Lower leg skin (tissue), 3 donors: ENCODE measurements at regions not wholly inside any gene's neighbourhood (a gene's known extent, or its start where the extent isn't known, plus 50 kb on each side); places are given as distances from the start of the nearest gene placed in this dataset.

Experiments used
- POLR2A ChIP-seq, 2 donors: fragments of 450-650 bp; IDR thresholded peaks; one replicate each; pipeline ENCODE4 v1.6.1; 2016 to 2017; ENCODE audit warnings: antibody characterized with exemption in 2 of 2, mild to moderate bottlenecking in 1 of 2, moderate library complexity in 1 of 2
- TF ChIP-seq, protein P1 (sequence below), 3 donors: fragments of 450-650 bp; IDR thresholded peaks; one replicate each; pipeline ENCODE4 v1.5.1; 2016; ENCODE audit warnings: antibody characterized with exemption in 3 of 3, mild to moderate bottlenecking in 3 of 3, moderate library complexity in 2 of 3

DNA sequence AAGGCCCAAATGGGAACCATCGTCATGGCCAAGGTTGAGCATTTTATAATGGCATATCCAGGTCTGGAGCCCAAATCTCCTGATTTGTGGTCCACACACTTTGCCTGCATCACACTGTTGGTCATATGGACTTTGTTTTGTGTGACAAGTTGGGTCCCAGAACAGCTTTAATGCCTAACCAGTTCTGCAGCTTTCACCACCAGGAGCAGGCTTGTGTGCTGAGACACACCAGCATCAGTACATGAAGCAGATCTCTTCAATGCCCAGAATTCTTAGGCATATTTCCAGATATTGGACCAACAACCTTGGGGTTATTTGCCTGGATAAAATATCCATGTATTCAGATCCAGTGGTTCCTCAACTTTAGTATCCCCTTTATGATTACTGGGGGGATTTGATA is 371.3 kb downstream of the FBXW7 start:
- TF ChIP-seq, protein P1, sequence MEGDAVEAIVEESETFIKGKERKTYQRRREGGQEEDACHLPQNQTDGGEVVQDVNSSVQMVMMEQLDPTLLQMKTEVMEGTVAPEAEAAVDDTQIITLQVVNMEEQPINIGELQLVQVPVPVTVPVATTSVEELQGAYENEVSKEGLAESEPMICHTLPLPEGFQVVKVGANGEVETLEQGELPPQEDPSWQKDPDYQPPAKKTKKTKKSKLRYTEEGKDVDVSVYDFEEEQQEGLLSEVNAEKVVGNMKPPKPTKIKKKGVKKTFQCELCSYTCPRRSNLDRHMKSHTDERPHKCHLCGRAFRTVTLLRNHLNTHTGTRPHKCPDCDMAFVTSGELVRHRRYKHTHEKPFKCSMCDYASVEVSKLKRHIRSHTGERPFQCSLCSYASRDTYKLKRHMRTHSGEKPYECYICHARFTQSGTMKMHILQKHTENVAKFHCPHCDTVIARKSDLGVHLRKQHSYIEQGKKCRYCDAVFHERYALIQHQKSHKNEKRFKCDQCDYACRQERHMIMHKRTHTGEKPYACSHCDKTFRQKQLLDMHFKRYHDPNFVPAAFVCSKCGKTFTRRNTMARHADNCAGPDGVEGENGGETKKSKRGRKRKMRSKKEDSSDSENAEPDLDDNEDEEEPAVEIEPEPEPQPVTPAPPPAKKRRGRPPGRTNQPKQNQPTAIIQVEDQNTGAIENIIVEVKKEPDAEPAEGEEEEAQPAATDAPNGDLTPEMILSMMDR (IDR thresholded peaks at IDR 0.05) = no peak
- TF ChIP-seq POLR2A (IDR thresholded peaks at IDR 0.05) = no peak
